ENCODE measurements at regions not wholly inside any gene's neighbourhood (a gene's known extent, or its start where the extent isn't known, plus 50 kb on each side); places are given as distances from the start of the nearest gene placed in this dataset.

DNA sequence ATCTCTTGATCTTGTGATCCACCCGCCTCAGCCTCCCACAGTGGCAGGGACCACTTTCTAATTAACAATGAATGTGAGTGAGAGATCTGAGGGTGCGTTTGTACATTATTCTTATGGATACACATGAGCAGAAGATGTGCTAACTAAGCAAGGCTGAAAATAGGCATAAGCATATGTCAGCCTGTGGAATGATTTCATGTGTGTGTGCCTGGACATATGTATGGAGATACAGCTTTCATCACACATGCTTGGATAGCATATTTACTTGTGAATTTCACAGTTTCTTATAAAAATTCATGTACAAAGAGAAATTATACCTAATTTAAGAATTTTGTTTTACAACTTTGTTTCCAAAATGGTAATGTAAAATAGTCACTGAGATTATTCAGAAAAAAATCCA is 565.6 kb downstream of the MTRR start:
- TF ChIP-seq ZFP36 (IDR thresholded peaks at IDR 0.05; ENCODE audit: borderline replicate concordance, partially characterized antibody) (no peak), CTCF (IDR thresholded peaks at IDR 0.05) (no peak), CHD2 (IDR thresholded peaks at IDR 0.05; ENCODE audit: low read length, partially characterized antibody) (no peak), USF2 (IDR thresholded peaks at IDR 0.05) (no peak), REST (IDR thresholded peaks at IDR 0.05) (no peak), SMC3 (IDR thresholded peaks at IDR 0.05) (no peak), BCL3 (IDR thresholded peaks at IDR 0.05) (no peak), RFX5 (IDR thresholded peaks at IDR 0.05) (no peak), ZC3H11A (IDR thresholded peaks at IDR 0.05) (no peak), POLR2A (IDR thresholded peaks at IDR 0.05; ENCODE audit: low read length) (no peak), KDM5A (IDR thresholded peaks at IDR 0.05) (no peak), SREBF2 (IDR thresholded peaks at IDR 0.05) (no peak)
